ENCODE measurements at regions not wholly inside any gene's neighbourhood (a gene's known extent, or its start where the extent isn't known, plus 50 kb on each side); places are given as distances from the start of the nearest gene placed in this dataset.

DNA sequence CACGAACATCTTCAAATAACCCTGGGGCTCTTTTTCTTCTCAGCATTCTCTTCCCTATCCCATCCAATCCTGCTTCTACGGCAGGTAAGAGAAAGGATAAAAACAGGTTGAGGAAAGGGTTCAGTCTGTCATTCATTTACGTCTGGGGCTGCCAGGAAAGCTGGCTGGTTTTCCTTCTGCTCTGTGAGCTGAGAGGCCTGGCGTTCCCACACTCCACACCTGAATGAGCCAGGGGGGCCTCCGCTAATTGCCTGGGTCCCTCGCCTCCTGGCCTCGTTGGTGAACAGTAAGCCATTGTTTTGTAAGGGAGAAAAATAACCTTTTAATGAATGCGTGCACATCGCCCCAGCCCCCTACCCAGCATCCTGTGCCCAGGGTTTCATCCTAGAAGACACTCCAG, 70.8 kb upstream of the SIM2 start:
- DNase-seq (ENCODE audit: low read depth), result no peak

GRCh38 chr21:36628761-36629460, 70.0 kb upstream of the SIM2 start:
- no peak for DNase-seq (ENCODE audit: low read depth)

DNA sequence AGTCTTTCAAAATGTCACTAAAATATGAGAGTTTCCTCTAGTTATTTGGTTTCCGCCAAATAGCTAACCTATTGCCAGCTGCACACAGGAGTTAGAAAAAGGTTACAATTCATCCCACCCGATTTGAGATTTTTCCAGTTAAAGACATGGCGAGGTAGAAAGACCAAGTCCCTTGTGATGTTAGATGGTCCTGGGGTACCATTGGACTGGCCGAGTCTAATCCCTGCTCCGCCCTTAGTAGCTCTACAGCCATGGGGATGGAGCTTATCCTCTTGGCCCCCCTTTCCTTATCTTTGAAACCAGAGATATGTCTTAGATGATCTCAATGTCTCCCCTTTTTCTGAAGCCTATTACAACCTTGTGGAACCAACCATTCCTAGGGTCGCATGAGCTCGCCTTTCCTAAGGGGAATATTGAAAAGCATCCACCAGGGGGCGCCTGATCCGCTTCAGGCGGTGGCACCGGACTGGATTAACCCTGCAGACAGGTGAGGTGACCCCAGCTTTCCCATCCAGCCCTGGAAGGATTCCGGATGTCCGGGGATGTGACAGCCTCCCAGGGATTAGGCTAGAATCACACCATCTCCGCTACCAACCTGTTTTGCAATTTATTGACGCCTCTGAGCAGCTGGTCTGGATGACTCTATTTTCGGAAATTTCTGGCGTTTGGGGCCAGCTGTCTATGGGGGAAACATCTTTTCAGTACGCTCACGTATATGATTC, 68.3 kb upstream of the SIM2 start:
- peak; percentile 43 for DNase-seq (ENCODE audit: low read depth)

GRCh38 chr21:36636016-36636415, 62.9 kb upstream of the SIM2 start:
- no peak for DNase-seq (ENCODE audit: low read depth)

DNA sequence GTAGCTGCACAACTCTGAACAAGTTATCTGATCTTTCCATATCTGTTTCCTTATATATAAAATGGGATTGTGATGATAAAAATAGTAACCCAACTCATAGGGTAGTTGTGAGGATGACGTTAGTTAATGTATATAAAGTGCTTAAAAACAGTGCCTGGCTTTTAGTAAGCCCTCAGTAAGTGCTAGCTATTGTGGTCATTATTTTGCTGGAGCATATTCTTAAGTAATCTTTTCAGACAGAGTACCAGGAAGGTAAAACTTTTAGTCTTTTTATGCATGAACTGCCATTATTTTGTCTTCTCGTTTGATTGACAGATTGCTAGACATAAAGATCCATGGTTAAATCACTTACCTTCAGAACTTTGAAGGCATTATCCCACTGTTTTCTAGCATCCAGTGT, 62.5 kb upstream of the SIM2 start:
- DNase-seq (ENCODE audit: low read depth), result no peak

GRCh38 chr21:36639769-36640168, 59.1 kb upstream of the SIM2 start:
- DNase-seq (ENCODE audit: low read depth), result no peak

GRCh38 chr21:36640174-36640720, 58.7 kb upstream of the SIM2 start:
- no peak for DNase-seq (ENCODE audit: low read depth)

GRCh38 chr21:36640721-36641244, 58.1 kb upstream of the SIM2 start:
- no peak for DNase-seq (ENCODE audit: low read depth)

DNA sequence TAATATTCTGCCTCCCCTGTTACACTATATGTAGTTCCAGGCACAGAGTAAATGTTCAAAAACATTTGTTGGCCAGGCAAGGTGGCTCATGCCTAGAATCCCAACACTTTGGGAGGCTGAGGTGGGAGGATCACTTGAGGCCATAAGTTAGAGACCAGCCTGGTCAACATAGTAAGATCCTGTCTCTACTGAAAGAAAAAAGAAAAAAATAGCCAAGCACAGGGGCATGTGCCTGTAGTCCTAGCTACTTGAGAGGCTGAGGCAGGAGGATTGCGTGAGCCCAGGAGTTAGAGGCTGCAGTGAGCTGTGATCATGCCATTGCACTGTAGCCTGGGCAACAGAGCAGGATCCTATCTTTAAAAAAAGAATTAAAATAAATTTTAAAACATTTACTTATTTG, 57.6 kb upstream of the SIM2 start:
- DNase-seq (ENCODE audit: low read depth), result no peak

GRCh38 chr21:36641886-36642285, 57.0 kb upstream of the SIM2 start:
- DNase-seq (ENCODE audit: low read depth), result no peak

GRCh38 chr21:36642777-36643176, 56.1 kb upstream of the SIM2 start:
- no peak for DNase-seq (ENCODE audit: low read depth)

GRCh38 chr21:36643374-36644250, 55.3 kb upstream of the SIM2 start:
- no peak for DNase-seq (ENCODE audit: low read depth)

DNA sequence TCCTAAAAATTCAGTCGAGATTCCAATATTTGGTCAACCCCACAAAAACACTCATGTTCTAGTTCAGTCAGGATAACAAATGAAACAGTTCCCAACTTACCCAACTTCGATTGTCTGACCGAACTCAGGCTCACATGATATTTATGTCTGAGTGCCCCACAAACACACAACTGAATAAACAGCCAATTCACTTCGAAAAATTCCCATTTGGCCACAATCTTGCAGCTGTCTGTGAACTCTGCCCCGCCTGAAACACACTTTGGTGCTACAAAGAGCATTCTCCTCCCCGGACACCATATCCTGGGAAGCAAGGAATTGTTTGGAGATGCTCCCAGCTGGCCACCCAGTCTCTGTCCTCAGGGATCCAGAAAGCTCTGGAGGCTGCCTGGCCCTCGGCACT, 52.9 kb upstream of the SIM2 start:
- no peak for DNase-seq (ENCODE audit: low read depth)

DNA sequence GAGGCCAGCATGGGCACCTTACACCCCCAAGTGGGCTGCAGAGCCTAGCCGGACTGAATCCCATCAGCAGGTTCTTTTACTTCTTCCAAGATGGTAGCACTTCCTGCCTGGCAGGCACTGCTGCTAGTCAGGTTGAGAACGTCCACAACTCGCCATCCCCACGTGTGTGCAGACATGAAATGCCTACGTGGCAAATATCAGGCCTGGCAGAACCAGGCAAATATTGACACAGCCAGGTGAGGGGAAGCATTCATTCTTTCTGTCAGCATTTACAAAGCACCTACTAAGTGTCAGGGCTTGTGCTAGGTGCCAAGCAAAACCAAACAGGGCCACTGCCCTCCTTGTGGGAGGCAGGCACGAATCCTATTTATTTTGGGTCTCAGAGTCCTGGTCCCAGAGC, 52.3 kb upstream of the SIM2 start:
- no peak for DNase-seq (ENCODE audit: low read depth)

DNA sequence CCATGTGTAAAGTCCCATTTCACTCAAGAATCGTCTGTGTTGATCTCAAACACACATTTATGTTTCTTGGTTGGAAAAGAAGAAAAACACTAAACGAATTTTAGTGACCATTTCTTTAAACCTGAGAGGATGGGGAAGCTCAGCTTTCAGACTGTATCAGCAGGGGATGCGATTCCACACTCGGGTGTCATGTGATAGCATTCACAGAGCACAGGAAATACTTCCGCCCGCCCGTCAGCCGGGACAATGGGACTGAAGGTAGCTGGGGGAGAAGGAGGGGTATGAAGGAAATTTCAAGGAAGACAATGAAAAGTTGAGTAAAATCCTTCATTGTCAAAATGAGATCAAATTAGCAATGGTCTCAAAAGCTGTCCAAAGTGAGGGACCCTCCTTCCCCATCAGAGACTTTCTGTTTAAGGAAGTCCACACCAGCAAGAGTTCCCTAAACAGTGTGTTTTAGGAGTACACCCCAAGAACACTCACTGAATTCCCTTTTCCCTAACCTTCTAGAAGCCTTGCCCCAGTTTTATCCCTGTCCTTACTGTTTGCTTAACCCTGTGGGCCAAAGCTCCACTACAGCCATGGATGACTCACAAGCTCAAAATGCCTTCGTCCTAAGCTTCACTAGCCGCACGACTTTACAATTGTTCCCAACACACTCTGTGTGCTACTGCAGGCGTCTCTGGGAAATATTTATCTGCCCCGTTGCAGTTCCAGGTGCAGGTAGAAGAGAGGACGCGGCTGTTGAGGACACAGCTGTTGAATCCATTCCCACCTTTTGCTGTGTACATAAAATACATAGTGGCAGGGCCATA, 51.4 kb upstream of the SIM2 start:
- DNase-seq (ENCODE audit: low read depth), result peak; percentile 79
